HUDEP-2 (cell line): ENCODE measurements at regions not wholly inside any gene's neighbourhood (a gene's known extent, or its start where the extent isn't known, plus 50 kb on each side); places are given as distances from the start of the nearest gene placed in this dataset.

Experiments
- DNase-seq, 76 experiments: peaks; one replicate each; lab custom pipeline; 2025; ENCODE audit not compliant: unreplicated experiment in 76 of 76; lab: John Stamatoyannopoulos, UW

DNA sequence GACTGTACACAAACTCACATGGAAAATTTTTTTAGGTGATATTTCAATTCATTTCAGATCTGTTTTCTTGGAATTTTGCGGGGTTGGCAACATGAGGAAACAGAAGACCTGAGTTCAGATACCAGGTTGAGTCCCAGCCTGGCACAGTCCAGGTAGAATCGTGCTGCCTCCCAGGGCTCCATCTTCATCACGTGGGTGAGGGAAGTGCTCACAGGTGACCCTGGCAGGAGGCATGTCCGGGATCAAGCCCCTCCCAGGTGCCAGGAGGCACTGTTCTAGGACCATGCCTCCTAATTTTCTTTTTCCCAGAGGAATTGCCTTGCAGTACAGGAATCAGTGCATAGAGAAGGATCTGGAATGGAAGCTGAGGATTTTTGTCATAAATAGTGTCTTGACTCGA, 318.3 kb upstream of the IRX4 start:
- DNase-seq: no peak

DNA sequence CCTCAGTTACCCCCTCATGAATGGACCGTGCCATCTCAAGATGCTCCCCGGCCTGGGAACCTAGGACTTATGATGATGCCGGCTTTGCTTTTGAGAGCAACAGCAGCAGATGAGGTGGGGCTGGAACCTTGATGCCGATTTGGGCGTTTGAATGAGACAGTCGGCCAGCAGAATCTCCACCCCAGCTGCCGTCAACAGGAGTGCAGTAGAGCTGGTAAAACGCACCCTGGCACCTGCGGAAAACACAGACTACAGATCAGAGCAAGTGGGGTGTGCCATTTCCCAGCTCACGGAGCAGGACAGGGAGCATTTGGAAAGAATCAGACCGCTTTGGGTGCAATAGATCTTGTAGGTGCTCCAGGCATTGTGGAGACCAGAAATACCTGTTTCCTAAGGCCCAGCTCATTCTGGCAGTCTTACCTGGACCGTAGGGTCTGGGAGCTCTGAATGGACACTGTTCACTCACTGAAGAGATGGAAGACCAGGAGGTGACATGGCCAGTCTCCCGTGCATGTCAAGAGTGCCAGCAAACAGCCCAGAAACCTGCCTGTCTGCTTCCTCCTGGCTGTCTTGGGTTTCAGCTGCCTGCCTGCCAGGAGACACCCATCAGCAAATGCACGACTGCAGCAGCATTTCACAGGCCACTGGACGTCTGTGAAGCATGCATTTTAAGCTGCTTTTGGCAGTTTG, 317.7 kb upstream of the IRX4 start:
- DNase-seq: no peak

DNA sequence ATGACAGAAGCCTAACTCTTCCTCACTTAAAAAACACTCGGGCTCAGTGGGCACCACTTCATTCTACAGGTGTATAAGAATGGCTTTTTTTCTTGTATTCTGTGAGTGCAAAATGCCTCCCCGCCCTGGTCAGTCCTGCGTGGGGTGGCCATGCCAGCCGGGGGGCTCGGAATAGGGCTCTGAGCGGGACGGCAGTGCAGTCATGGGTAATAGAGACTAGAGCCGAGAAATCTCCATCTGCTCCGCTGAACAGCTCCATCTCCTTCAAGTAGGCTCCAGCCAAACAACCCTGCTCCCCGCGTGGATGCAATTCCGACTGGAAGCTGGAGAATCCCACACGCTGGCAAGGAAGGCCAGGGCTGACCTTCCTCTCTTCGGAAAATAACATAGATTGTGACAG, 317.0 kb upstream of the IRX4 start:
- no peak for DNase-seq

DNA sequence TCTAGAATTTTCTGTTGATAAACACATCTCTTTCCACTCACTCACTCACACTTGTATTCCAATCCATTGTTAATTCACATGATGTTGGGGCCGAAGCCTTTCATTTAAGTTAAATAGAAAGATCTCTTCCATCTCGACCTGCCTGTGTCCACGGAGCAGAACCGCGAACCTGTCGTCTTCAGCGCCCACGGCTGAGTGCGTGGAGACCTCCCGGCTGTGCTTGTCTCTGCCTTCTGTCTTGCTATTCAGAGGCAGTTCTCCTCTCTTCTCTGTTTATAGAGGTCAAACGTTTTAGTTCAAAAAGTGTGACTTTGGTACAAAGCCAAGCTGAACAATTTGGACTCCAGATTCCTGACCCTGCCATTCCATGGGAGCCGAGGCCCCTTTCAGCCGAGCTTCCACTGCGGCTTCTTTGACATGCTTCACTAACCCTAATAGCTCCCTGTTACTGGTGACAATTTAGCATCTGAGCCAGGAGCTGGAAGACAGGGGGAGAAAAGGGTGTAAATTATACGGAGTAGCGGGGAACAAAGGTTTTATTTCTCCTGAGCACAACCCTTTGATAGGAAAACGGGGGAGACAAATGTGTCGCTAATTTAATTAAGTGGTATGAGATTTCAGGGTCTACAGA, 314.4 kb upstream of the IRX4 start:
- no peak for DNase-seq

DNA sequence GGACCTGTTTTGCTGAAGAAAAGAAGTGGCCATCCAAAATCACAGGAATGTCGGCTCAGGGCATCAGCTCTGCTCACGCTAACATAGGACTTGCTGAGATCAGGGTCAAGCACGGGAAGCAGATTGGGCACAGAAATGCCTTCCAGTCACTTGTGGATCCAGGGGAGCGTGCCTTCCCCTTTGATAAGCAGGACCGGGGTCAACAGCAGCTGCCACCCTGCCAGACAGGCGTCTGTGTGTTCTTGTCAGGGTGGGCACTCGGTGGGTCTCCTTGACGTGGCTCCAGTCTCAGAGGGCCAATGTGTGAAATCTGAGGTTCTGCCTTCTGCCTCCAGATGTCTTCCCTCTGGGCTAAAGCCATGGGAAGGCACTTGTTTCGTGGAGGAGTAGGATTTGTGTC, 313.7 kb upstream of the IRX4 start:
- no peak for DNase-seq

DNA sequence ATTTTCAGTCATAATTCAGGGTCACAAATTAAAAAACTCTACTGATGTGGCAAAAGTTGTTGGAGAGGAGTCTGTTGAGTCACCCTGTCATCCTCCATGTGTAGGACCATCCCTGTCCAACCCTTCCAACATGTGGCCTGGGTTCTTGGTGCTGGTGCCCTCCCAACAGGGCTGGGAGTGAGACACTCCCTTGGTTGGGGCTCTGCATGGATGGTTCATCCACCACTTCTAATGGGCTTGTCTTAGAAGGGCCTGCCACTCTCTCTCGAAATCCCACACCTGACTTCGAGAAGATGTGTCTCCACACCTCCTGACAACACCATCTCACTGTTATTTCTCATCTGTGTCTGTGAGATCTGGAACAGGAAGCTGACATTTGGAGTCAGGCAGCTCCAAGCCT, 312.2 kb upstream of the IRX4 start:
- no peak for DNase-seq

DNA sequence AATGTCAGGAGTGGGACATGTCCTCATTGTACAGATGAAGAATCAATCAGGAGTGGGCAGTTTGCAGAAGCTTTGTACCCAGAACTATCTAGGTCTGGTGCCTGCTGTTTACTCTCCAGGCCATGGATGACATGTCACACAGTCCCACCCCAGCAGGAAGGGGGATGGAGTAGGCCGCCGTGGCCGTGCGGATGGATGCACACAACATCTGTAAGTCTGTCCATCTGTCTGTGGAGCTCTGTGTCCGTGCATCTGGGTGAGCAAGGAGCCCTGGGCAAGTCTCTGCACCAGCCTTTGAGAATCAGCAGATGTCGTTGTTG, 311.5 kb upstream of the IRX4 start:
- no peak for DNase-seq

DNA sequence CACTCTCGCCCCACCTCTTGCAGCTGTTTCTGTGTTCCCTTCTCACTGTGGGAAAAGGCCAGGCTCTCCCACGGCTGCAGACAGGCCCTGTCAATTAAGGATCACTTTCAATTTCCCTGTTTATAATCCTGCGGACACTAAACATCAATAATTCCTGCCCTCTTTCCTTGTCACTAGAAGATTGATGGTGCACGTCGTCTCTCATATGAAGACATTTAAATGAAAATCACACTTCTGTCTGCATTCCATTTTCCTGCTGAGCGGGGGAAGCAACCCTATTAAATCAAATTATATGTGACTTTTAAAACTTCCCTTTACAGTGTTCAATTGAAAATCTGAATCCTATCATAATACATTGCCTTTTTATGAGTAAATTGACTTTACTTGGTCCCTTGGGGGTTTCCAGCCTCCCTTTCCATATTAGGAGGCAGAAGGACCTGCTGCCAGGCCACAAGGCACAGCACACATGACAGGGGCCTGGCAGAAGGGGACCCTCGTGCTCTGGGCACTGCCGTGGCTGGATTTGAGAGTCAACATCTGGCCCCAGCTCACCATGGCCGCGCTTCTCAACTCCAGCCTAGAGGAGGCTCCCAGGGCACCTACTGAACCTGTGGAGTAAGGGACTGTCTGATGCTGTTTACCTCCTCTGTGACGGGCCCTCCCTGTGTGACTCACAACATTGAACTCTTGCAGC, 311.0 kb upstream of the IRX4 start:
- no peak for DNase-seq

DNA sequence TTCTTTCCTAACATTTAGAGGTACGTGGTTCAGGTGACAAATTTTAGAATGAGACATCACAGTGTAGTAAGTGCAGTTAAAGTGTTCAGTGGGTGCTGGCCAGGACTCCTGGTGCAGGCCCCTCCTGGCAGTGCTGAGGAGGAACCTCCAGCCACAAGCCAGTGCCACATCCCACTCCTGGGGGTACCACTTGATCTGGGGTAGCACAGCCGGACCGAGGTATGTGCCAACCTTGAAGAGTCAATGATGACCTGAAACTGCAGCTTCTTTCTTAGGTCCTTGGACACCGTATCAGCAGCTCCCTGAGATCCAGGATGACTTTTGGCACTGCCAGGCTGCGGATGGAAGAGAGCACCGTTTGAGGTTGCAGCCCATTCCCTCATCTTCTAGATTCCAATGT, 310.4 kb upstream of the IRX4 start:
- no peak for DNase-seq

DNA sequence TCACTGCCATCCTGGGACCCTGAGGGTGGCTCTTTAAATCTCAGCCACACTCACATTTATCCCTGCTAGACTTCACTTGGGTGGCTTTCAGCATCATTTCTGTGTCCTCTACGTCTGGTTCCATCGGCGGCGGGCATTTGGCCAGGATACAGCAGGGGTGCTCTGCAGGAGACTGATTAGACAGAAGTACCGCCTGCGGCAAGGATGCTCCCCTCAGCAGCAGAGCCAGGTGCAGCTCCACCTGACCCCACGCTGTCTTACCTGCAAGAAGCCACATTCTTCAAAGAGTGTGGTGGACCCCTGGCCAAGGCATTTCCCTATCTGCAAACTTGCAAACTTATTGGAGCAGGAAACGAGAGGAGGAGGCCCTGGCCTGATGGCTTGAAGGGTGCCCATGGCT, 309.8 kb upstream of the IRX4 start:
- DNase-seq: no peak

DNA sequence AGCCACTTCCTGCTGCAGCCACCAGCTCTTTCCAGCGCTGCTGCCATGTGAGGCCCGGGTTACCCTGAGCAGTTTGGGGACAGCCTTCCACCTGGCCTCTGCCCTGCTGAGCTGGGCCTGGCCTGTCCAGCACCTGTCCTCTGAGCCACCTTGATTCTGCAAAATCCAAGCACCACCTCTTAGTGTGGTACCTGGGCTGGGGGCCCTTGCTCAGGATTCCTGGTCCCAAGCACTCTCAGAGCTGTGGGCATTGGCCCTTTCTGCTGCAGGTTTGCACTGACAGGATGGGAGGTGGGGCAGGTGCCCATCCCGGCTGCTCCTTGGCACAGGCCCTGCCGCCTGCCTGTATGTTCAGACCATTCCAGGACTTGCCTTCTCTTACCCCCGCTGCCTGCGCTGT, 309.2 kb upstream of the IRX4 start:
- no peak for DNase-seq

DNA sequence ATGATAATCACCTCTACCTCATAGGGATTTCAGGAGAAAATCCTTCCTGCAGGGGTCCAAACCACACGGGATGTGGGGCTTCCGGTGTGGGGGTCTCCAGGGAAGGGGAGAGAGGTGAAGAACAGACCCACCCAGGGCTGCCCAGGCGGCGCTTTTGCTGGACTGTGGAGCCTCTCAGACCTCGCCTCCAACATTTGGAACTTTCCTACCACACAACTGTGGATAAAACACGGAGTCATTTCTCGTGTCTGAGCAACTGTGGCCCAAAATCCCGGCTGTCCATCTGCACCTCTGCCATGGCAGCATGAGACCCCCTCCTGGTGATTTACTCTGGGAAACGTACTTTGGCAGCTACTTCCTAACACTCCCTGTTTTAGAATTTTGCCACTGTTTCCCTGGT, 307.8 kb upstream of the IRX4 start:
- no peak for DNase-seq

DNA sequence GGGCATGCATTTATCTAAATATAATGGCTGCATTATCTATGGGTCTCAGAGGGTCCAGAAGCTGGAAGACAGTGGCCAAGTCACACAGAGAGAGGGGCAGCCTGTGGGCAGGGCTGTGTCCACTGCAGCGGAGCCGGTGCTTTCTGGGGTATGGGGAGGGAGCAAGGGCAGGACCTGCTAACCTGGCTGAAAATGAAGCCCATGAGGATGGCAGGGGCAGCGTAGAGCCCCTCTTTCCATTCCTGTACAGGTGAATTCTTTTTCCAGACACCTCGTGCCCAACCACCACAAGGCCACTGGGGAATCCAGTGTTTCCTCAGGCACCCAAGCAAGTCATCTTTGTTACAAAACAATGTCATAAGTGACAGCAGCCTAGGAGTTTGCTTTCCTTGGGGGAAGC, 305.9 kb upstream of the IRX4 start:
- DNase-seq: no peak

DNA sequence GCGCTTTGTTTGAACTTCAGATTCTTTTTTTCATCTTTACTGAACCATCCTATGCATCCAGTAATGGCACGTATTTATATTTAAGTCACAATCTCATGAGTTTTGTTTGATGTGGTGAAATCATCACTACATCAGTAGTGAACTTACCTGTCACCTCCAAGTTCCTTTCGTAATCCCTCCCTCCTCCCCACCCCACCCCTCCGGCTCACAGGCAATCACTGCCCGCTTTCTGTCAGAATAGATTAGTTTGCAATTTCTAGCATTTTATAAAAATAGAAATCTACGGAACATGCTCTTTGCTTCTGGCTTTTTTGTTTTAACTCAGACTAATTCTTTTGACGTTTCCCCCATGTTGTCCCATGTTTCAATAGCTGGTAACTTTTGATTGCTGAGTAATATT, 305.4 kb upstream of the IRX4 start:
- no peak for DNase-seq

DNA sequence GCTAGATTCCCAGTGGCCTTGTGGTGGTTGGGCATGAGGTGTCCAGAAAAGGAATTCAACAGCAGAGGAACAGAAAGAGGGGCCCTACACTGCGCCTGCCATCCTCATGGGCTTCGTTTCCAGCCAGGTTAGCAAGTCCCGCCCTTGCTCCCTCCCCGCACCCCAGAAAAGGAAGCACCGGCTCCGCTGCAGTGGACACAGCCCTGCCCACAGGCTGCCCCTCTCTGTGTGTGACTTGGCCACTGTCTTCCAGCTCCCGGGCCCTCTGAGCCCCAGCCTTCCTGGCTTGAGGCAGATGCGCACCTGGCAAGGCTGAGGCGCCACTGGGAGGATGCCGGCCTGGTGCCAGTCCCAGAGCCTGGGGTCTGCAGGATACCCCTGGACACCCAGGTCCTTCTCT, 305.0 kb upstream of the IRX4 start:
- no peak for DNase-seq

DNA sequence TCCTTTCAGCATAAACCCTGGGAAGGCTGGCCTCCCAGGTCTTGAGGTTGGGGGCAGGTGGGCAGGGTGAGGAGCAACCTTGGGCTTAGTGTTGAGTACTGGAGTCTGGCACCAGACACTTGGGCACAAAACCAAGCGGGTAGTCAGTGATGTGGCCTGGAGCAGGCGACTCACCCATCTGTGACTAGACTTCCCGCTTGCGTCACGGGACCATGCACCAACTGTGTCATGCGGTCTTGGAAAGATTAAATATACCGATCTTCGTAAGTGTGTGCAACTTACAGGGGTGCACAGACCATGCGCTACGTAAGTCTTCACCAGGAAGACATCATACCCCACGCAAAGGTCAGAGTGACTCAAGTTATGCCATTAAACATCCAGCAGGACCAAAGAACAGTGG, 304.4 kb upstream of the IRX4 start:
- DNase-seq: no peak

DNA sequence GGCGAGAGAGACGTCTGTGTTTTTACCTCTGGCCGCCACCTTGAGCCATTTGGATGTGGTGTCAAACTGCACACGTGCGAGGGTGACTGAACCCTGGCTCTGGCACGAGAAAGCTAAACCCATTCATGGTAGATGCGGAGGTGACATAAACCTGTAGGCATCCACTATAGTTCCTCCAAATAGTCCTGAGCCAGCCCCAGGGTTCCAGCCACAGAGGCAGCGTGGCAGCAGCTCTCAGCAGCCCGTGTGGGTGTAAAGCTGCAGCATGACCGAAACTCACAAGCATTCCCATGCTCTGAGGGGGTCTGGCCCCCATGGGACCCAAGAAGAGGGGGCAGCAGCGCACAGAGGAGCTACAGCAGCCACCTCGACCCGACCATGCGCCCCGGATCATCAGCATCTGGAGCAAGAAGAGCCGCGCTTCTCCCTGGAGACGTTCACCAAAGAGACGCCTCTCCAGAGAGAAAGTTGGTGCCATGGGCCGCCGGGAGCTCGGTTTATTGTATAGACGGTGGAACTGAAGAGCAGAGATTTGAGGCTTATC, 303.8 kb upstream of the IRX4 start:
- DNase-seq: no peak

DNA sequence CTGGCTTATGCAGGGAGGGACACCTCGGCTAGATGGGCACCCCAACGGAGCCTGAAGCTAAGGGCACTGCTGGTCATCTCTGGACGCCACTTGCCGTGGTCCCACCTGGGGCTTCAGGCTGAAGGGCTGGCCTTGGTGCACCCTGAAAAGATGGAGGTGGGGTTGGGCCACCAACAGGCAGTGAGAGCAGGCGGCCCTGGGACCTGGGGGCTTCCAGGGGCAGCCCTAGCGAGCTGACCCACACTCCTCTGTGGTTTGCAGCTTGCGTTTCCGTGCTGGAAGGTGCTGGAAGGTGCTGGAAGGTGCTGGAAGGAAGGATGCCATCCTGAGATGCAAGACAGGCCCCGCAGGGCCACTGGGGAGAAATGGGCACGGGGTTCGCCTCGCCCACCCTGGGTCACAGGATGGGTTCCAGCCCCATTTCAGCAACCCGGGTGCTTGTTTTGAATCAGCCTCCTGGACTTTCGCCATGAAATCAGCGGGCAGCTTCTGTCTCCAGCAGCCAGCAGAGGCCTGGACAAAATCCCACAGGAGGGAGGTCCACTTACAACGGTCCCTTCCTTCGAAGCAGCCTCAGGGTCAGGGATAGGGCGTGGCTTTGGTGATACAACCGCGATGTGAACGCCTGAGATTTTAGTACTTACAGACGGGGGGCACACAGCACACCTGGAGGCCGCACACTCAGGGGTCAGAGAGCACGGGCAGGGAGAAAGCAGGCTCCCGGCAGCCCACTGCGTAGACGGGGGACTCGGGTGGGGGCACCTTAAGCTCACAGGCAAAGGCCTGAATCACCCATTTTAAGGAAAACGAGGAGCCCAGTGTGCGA, 303.1 kb upstream of the IRX4 start:
- DNase-seq: no peak

DNA sequence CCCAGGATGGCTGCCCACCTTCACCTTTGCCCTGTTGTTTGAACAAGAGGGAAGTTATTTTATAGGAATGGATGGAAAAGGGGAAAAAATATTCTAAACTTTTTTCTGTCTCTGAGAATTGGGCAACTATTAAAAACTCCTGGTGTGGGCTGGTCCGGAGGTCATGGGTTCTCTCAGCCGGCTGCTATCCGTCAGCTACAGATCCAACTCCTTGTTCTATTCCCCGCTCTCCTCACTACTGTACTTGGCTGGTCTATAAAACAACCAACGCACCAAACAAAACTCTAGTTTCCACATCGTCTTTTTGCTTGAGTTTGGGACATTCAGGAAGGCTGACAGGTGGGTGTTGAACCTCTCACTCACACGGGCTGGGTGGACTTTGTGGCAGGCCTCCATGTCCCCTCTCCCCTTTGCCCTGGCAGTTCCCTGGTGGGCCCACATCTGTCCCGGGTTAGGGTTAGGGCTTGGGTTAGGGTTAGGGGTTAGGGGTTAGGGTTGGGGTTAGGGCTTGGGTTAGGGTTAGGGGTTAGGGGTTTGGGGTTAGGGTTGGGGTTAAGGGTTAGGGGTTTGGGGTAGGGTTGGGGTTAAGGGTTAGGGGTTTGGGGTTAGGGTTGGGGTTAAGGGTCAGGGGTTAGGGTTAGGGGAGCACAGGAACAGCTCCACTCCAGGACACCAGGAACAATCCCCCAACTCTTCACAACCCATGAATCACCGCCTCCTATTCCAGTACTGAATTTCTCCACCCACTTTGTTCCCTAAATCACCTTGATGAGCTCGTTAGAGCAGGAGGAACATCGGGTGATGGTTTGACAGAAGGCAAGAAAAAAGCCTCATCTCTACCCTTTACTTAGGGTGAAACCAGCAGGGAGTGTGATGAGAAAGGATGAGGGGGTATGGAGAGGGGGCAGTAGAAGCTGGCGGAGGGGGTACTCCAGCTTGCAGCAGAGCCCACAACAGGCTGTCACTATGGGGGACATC, 302.1 kb upstream of the IRX4 start:
- DNase-seq: no peak

DNA sequence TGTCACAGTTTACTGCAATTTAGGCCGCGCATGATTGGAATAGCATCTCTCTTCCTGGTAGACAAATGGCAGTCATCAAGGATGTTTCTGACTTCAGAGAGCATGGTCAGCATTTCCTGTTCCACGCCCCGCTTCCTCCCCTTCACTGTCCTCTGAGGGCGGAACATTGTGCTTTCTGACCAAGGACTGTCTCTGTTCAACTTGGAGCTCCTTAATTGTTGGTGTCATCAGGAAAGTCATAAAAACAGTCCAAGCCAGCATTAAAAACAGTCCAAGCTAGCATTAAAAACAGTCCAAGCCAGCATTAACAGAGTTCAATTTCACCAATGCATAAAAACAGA, 301.3 kb upstream of the IRX4 start:
- DNase-seq: no peak
